T47D (cell line): ENCODE measurements at regions not wholly inside any gene's neighbourhood (a gene's known extent, or its start where the extent isn't known, plus 50 kb on each side); places are given as distances from the start of the nearest gene placed in this dataset.
A peak's percentile ranks its signal among the peaks of the same experiment; 100 is the strongest.
"Not testable (repeated sequence)": the region's sequence is repeated elsewhere in the genome, so short reads cannot be mapped to it uniquely, and the experiment has no call there.

Experiments used
- DNase-seq, 2 experiments: peaks; one replicate each; pipeline versions ENCODE4 v3.0.0 to v3.0.0-alpha.2; 2011 to 2012; ENCODE audit warnings: low read depth in 1 of 2, low spot score in 1 of 2
- JUND ChIP-seq: IDR thresholded peaks from 2 replicates; pipeline ENCODE4 v1.6.1; 2012; ENCODE audit warnings: low read depth
- in situ Hi-C: cut with HindIII; loops from 2 replicates; pipeline ENCODE4 v1.10.0; 2016; ENCODE audit warnings: low sequenced_read_pairs, low pct_unique_long_range_greater_than_20kb

GRCh38 chr6:82607998-82608725 is 244.5 kb downstream of the TPBG start:
- no peak for DNase-seq
- in situ Hi-C loops: no loop called here

GRCh38 chr6:82608781-82609180 is 245.2 kb downstream of the TPBG start:
- no peak for TF ChIP-seq JUND
- DNase-seq: no peak
- in situ Hi-C loops: no loop called here

More at GRCh38 chr6:82607998-82608725, 244.5 kb downstream of the TPBG start:
- TF ChIP-seq JUND: no peak

GRCh38 chr6:82611751-82612150 is 248.1 kb downstream of the TPBG start:
- TF ChIP-seq JUND: no peak
- in situ Hi-C loops: no loop called here
- no peak for DNase-seq

- no peak for TF ChIP-seq JUND
- in situ Hi-C loops: no loop called here
- DNase-seq: no peak
Measured at GRCh38 chr6:82612475-82613039, 248.9 kb downstream of the TPBG start.

- in situ Hi-C loops: no loop called here
- DNase-seq: no peak
- TF ChIP-seq JUND: no peak
Measured at GRCh38 chr6:82614518-82614917, 250.9 kb downstream of the TPBG start.

GRCh38 chr6:82616386-82617028 is 252.9 kb downstream of the TPBG start:
- no peak for TF ChIP-seq JUND
- in situ Hi-C loops: no loop called here
- peak in 1 of 2 experiments; percentile 66 for DNase-seq

- in situ Hi-C loops: no loop called here
- no peak for TF ChIP-seq JUND
- peak in 1 of 2 experiments; percentile 19 for DNase-seq
Measured at GRCh38 chr6:82617648-82618047, 254.0 kb downstream of the TPBG start.

GRCh38 chr6:82619573-82619972 is 256.0 kb downstream of the TPBG start:
- TF ChIP-seq JUND: no peak
- in situ Hi-C loops: no loop called here
- no peak for DNase-seq

- in situ Hi-C loops: no loop called here
Measured at GRCh38 chr6:82622461-82622860, 258.8 kb downstream of the TPBG start.

GRCh38 chr6:82624251-82624650 is 260.6 kb downstream of the TPBG start:
- in situ Hi-C loops: no loop called here
- peak in 1 of 2 experiments; percentile 74 for DNase-seq
- no peak for TF ChIP-seq JUND

More at GRCh38 chr6:82622461-82622860, 258.8 kb downstream of the TPBG start:
- DNase-seq: no peak
- no peak for TF ChIP-seq JUND

- in situ Hi-C loops, DNase-seq: not testable (repeated sequence)
Measured at GRCh38 chr6:82626946-82627345, 263.3 kb downstream of the TPBG start.

- in situ Hi-C loops: no loop called here
- TF ChIP-seq JUND: no peak
- DNase-seq: no peak
Measured at GRCh38 chr6:82629921-82630320, 266.3 kb downstream of the TPBG start.

GRCh38 chr6:82641677-82642076 is 278.1 kb downstream of the TPBG start:
- DNase-seq: no peak
- in situ Hi-C loops: no loop called here
- no peak for TF ChIP-seq JUND
